ENCODE measurements at regions not wholly inside any gene's neighbourhood (a gene's known extent, or its start where the extent isn't known, plus 50 kb on each side); places are given as distances from the start of the nearest gene placed in this dataset.
"Not testable (repeated sequence)": the region's sequence is repeated elsewhere in the genome, so short reads cannot be mapped to it uniquely, and the experiment has no call there.

DNA sequence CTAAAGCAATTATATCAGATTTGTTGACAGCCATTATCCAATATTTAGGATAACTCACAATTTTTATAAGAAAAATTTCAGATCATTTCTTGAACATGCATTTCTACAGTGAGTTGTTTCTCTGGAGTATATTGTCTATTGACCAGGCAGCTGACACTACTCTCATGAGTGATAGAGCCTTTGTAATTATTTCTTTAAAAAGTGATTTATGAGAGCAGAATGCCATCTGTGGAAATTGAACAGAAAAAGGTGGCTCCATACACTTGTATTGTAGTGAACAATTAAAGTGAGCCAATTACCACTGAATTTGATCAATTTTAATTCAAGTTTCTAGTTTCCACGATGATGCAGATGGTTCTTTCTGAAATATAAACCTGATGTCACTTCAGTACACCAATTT, 855.4 kb downstream of the TAF11L14 start:
- no peak for DNase-seq

DNA sequence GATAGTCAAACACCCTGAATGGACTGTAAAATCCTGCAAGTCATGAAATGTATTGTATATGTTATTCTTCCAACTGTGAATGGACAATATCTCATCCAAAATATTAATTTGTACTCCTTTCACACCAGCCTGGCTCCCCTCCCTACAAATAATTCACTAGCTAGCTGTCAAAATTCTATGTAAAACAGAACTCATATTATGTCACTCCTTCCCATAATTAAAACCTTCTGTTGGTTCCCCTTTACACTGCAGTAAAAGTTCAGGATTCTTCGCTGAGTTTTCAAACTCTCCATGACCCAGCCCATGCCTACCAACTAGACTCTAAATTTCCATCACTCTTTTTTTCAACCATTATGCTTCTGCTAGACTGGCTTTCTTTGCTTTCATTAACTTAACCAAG, 857.1 kb downstream of the TAF11L14 start:
- DNase-seq: no peak

GRCh38 chr5:18495157-18495556, 860.9 kb downstream of the TAF11L14 start:
- no peak for DNase-seq

GRCh38 chr5:18496041-18496440, 861.8 kb downstream of the TAF11L14 start:
- no peak for DNase-seq

DNA sequence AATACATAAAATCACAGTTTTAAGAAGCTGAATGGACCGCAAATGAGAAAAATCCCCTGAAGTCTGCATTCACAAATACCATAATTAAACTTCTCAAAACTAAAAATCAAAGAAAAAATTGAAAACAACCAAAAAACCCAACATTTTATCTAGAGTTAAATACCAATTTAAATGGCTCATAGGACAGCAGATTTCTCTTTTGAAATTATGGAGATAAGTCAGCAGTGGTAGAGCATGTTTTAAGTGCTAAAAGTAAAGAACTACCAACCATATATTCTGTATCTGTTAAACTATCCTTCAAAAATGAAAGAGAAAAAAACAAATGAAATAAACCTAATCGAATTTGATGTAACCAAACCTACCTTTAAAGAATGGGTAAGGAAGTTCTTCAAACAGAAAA, 862.8 kb downstream of the TAF11L14 start:
- DNase-seq: no peak

GRCh38 chr5:18503797-18504328, 869.6 kb downstream of the TAF11L14 start:
- DNase-seq: no peak

- DNase-seq: no peak
Observed at GRCh38 chr5:18507114-18507513, 872.9 kb downstream of the TAF11L14 start.

DNA sequence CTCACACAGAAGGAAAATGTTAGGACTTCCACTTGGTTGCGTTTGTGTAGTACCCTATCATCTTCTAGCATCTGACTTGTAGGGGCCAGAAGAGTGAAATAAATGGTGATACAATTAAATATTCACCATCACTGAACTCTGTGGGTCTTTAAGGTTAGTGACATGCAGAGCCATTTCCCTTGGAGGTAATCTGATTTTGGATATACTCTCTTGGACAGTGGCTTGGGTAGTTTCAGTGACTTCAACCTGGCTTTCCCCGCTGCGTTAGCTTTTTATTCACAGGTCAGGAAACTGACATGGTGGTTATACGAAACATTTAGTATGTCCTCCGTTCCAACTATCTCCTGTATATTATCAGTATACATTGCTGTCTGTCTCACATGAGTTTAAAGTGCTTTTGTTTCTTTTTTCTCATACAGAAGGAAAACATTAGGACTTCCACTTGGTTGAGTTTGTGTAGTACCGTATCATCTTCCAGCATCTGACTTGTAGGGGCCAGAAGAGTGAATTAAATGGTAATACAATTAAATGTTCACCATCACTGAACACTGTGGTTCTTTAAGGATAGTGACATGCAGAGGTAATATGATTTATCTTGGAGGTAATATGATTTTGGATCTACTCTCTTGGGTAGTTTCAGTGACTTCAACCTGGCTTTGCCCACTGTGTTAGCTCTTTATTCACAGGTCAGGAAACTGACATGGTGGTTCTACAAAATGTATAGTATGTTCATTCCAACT, 883.6 kb downstream of the TAF11L14 start:
- DNase-seq: no peak

GRCh38 chr5:18523380-18523779, 889.1 kb downstream of the TAF11L14 start:
- no peak for DNase-seq

DNA sequence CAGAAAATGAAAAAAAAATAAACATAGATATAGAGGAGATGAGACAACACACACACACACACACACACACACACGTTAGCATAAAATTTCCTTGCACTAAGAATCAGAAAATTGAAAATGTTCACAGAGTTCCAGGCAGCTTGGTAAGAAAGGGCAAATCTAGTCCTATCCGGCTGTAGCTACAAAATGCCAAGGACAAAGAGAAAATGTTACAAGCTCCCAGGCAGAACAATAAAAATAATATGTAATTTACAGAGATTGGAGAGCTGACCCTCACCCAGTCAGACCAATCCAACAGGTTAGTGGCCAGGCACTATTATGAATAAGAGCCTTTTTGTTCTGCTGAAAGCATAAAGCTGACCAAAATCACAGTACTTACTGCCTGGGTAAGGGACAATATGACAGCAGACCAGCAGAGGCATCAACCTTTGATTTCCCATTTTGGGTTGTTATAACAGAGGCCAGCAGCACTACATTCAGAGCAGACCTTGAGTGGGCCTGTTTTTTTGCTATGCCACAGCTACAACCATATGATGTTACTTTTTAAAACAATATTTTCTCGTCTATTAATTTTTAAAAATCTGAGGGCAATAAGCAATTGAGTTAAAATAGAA, 892.6 kb downstream of the TAF11L14 start:
- DNase-seq: no peak

GRCh38 chr5:18533137-18533536, 898.9 kb downstream of the TAF11L14 start:
- DNase-seq: no peak

DNA sequence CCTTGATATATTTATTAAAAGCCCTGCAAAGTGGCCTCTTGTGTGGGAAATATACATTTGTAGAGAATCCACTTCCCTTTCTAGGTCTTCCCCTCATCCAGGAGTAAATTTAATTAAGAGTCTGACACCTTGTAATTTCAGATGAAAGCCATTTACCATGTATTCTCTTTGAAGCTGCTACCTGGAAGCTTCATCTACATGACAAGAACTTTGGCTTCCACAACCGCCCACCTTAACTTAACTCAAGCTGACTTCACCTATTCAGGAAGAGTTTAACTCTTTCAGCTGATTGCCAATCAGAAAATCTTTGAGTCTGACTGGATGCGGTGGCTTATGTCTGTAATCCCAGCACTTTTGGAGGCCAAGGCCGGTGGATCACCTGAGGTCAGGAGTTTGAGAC, 899.9 kb downstream of the TAF11L14 start:
- DNase-seq: no peak

- DNase-seq: not testable (repeated sequence)
Observed at GRCh38 chr5:18535753-18536152, 901.5 kb downstream of the TAF11L14 start.

- no peak for DNase-seq
Observed at GRCh38 chr5:18544421-18544820, 910.2 kb downstream of the TAF11L14 start.

DNA sequence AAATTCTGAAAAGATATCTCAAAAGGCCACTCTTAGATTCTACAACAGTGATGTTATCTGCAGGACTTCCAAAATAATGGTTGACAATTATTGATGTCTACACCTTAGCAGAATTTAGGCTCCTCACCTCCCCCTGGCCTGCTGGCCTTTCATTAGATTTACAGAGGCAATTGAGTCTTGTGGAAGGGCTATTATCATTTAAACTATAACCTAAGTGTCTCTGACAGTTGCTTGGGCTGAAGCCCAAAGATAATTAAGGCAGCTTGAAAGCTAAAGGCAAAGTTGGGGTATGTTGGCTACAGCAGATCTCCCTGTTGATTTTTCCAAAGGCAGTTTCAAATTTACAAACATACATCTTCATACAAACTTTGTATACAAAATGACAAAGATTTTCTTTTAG, 912.3 kb downstream of the TAF11L14 start:
- DNase-seq: no peak

DNA sequence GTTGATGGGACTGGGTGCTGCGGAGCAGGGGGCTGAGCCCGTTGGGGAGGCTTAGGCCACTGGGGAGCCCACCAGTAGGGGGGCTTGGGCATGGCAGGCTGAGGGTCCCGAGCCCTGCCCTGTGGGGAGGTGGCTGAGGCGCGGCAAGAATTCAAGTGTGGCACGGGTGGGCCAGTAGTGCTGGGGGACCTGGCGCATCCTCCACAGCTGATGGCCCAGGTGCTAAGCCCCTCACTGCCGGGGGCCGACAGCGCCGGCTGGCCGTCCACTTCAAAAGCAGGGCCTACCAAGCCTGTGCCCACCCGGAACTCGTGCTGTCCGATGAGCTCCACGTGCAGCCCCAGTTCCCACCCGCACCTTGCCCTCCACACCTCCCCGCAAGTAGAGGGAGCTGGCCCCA, 917.5 kb downstream of the TAF11L14 start:
- DNase-seq: no peak

DNA sequence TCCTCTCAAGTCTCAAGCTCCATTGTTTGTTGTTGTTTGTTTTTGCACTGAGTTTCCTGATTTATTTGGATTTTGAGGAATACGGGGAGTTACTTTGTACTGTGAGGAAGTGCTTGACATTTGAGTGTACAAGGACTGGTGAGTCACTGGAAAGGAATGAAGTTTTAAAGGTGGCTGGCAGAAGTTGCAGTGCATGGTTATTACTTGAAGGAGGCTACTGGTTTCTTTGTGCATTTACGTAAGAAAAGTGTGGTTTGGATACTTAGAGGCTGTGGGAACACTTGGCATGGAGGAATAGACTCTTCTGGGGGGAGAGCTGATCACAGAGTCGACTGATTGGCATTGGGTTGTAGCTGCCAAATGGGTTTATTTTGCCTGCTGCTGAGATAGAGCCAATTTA, 919.0 kb downstream of the TAF11L14 start:
- no peak for DNase-seq

- no peak for DNase-seq
Observed at GRCh38 chr5:18560602-18561001, 926.3 kb downstream of the TAF11L14 start.

DNA sequence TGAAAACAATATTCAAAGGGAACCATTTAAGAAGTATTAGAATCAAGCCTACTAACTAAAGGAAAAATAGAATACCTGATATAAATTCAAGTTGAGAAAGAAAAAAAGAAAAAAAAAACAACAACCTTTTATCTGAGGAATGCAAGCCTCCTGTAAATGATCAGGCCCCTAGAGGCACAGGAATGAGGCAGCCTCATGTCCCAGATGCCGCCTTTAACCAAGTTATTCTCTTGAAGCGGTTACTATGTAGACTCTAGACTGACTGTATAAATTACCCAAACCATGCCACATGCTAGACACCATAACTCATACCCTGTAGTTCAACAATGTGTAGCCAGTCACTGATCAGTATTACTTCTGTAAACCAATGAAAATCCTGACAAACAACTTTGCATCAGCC, 929.6 kb downstream of the TAF11L14 start:
- DNase-seq: no peak

GRCh38 chr5:18566671-18567070, 932.4 kb downstream of the TAF11L14 start:
- no peak for DNase-seq

DNA sequence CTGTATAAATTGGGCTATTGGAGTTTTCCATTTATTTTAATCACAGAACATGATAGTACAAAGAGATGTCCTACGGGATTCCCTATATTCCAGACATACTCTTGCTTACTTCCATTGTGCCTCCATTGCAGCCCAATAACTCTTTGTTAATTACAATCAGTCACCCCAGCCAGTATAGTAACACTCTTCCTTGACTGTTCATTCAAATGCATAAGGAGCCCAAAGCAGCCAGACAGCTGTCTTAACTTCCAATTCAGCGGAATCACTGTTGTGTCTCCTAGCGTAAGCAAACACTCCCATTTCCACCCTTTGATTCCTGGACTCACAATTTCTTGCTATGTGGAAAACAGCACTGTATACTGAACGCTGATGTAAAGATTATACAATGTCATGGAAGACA, 942.3 kb downstream of the TAF11L14 start:
- DNase-seq: no peak

- no peak for DNase-seq
Observed at GRCh38 chr5:18601185-18601584, 966.9 kb downstream of the TAF11L14 start.

GRCh38 chr5:18602402-18602801, 968.1 kb downstream of the TAF11L14 start:
- no peak for DNase-seq

- DNase-seq: no peak
Observed at GRCh38 chr5:18605186-18605585, 970.9 kb downstream of the TAF11L14 start.

DNA sequence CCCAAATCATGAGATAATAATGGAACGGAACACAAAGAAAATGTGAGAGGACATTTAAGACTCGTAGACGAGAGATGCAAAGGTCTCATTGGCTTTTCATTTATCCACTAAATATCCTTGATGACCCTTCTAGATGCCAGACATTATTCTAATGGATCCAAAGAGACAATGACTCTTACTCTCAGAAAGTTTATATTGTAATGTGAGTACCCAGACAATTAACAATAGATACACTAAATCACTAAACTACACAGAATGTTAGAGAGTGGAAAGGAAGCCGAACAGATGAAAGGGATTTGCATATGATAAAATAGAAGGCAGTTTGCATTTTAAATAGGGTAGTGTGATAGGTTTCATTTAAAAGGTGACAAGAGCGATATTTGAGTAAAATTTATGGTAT, 973.3 kb downstream of the TAF11L14 start:
- no peak for DNase-seq
